HepG2 (cell line): ENCODE measurements at regions not wholly inside any gene's neighbourhood (a gene's known extent, or its start where the extent isn't known, plus 50 kb on each side); places are given as distances from the start of the nearest gene placed in this dataset.

Experiments
- BHLHE40 ChIP-seq: IDR thresholded peaks from 2 replicates; pipeline ENCODE4 v1.6.1; 2011; ENCODE audit warnings: low read length, improper control_type of control experiment
- CHD2 ChIP-seq: IDR thresholded peaks from 2 replicates; pipeline ENCODE4 v1.6.1; 2011; ENCODE audit warnings: low read depth, low read length, improper control_type of control experiment
- EED ChIP-seq: sonication (generic); formaldehyde crosslinking; IDR thresholded peaks from 2 replicates; pipeline ENCODE4 v1.5.0; 2020; ENCODE audit warnings: mild to moderate bottlenecking, missing genetic modification reagents
- FOSL2 ChIP-seq: sonication (generic); formaldehyde crosslinking; IDR thresholded peaks from 2 replicates; pipeline ENCODE4 v1.4.0; 2020; ENCODE audit warnings: missing genetic modification reagents
- HOXA7 ChIP-seq: sonication (generic); formaldehyde crosslinking; IDR thresholded peaks from 2 replicates; pipeline ENCODE4 v1.8.1; 2022; ENCODE audit warnings: mild to moderate bottlenecking, missing genetic modification reagents, moderate library complexity
- KAT8 ChIP-seq: IDR thresholded peaks from 2 replicates; pipeline ENCODE4 v1.6.1; 2016; ENCODE audit warnings: missing genetic modification reagents, missing compliant biosample characterization
- RFX5 ChIP-seq: IDR thresholded peaks from 2 replicates; pipeline ENCODE4 v1.6.1; 2011; ENCODE audit warnings: low read depth, low read length, improper control_type of control experiment
- STAG1 ChIP-seq: sonication (generic); formaldehyde crosslinking; IDR thresholded peaks from 2 replicates; pipeline ENCODE4 v1.4.0; 2020; ENCODE audit warnings: missing genetic modification reagents
- ZBTB40 ChIP-seq, 2 experiments: fragments of 450-650 bp in 1 of 2; sonication (generic) in 1 of 2; formaldehyde crosslinking in 1 of 2; IDR thresholded peaks; 2 replicates each; pipeline versions ENCODE4 v1.6.1 to v1.8.0; 2016 to 2022; ENCODE audit warnings: antibody characterized with exemption in 1 of 2, mild to moderate bottlenecking in 1 of 2, missing genetic modification reagents in 1 of 2
- ZNF776 ChIP-seq: sonication (generic); formaldehyde crosslinking; IDR thresholded peaks from 2 replicates; pipeline ENCODE4 v1.4.0; 2020; ENCODE audit warnings: mild to moderate bottlenecking, missing genetic modification reagents
- TF ChIP-seq, protein P1 (sequence below): fragments of 450-650 bp; IDR thresholded peaks from 2 replicates; pipeline ENCODE4 v1.6.1; 2016

GRCh38 chr2:150415022-150415421 is 72.4 kb downstream of the RND3 start:
- TF ChIP-seq BHLHE40 (no peak), HOXA7 (CRISPR knock-in tag) (no peak), FOSL2 (CRISPR knock-in tag) (no peak), EED (CRISPR knock-in tag) (no peak), RFX5 (no peak), KAT8 (CRISPR knock-in tag) (no peak), ZNF776 (CRISPR knock-in tag) (no peak), ZBTB40 (IDR thresholded peaks at IDR 0.05) (no peak), ZBTB40 (CRISPR knock-in tag; IDR thresholded peaks at IDR 0.05) (no peak), CHD2 (no peak), STAG1 (CRISPR knock-in tag) (no peak)
- TF ChIP-seq, protein P1, sequence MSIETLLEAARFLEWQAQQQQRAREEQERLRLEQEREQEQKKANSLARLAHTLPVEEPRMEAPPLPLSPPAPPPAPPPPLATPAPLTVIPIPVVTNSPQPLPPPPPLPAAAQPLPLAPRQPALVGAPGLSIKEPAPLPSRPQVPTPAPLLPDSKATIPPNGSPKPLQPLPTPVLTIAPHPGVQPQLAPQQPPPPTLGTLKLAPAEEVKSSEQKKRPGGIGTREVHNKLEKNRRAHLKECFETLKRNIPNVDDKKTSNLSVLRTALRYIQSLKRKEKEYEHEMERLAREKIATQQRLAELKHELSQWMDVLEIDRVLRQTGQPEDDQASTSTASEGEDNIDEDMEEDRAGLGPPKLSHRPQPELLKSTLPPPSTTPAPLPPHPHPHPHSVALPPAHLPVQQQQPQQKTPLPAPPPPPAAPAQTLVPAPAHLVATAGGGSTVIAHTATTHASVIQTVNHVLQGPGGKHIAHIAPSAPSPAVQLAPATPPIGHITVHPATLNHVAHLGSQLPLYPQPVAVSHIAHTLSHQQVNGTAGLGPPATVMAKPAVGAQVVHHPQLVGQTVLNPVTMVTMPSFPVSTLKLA: no peak
